SK-N-SH (cell line): ENCODE measurements at regions not wholly inside any gene's neighbourhood (a gene's known extent, or its start where the extent isn't known, plus 50 kb on each side); places are given as distances from the start of the nearest gene placed in this dataset.

ENCODE experiments used
- CTCF ChIA-PET: fragments of 300-600, 350-600 bp; formaldehyde crosslinking; extraction: SDS; loops from one replicate; lab custom pipeline; 2021; lab: Yijun Ruan, JAX
- POLR2A ChIA-PET: fragments of 350-600 bp; sonication (Branson Sonifier 250); formaldehyde crosslinking; extraction: SDS; loops from one replicate; lab custom pipeline; 2020; ENCODE audit warnings: antibody characterized with exemption, inconsistent platforms; lab: Yijun Ruan, JAX
- DNase-seq: peaks from one replicate; pipeline ENCODE4 v3.0.0; 2012
- H2AFZ ChIP-seq: fragments of 200-600 bp; sonication (generic); 2 replicates; pipeline ENCODE4 v1.8.1; 2016; ENCODE audit warnings: antibody characterized with exemption, mild to moderate bottlenecking, low read depth
- H3F3A ChIP-seq: fragments of 200-600 bp; sonication (generic); replicated peaks from 2 replicates; pipeline ENCODE3; 2016; ENCODE audit warnings: antibody characterized with exemption, mild to moderate bottlenecking; ENCODE audit not compliant: insufficient read depth
- H3K27ac ChIP-seq, 2 experiments: fragments of 200-500 bp in 1 of 2; fragments of 200-600 bp in 1 of 2; sonication (Bioruptor generic) in 1 of 2; sonication (generic), shearing (Covaris generic) in 1 of 2; 2 replicates each; pipeline versions ENCODE4 v1.5.1 to v1.6.1; 2014 to 2016; ENCODE audit warnings: low read depth in 2 of 2, inconsistent platforms in 1 of 2, low read length in 1 of 2, mild to moderate bottlenecking in 1 of 2, mixed read lengths in 1 of 2
- H3K27me3 ChIP-seq: fragments of 200-600 bp; sonication (generic), shearing (Covaris generic); 2 replicates; pipeline ENCODE4 v1.6.1; 2016; ENCODE audit warnings: mixed run types; ENCODE audit not compliant: insufficient read depth
- H3K36me3 ChIP-seq, 2 experiments: fragments of 200-500 bp in 1 of 2; fragments of 200-600 bp in 1 of 2; sonication (Bioruptor generic) in 1 of 2; sonication (generic) in 1 of 2; replicated peaks in 1 of 2; 2 replicates each; pipeline versions ENCODE3 to v1.5.1; 2014 to 2016; ENCODE audit warnings: low read length in 1 of 2, mild to moderate bottlenecking in 1 of 2; ENCODE audit not compliant: insufficient read depth in 2 of 2, control insufficient read depth in 1 of 2
- H3K4me1 ChIP-seq, 2 experiments: fragments of 200-500 bp in 1 of 2; fragments of 200-600 bp in 1 of 2; sonication (Bioruptor generic) in 1 of 2; sonication (generic), shearing (Covaris generic) in 1 of 2; 2 replicates each; pipeline versions ENCODE4 v1.5.1 to v1.6.1; 2014 to 2016; ENCODE audit warnings: low read depth in 1 of 2, low read length in 1 of 2, mixed run types in 1 of 2; ENCODE audit not compliant: insufficient read depth in 2 of 2, control insufficient read depth in 1 of 2
- H3K4me2 ChIP-seq: fragments of 200-600 bp; sonication (generic), shearing (Covaris generic); 2 replicates; pipeline ENCODE4 v1.6.1; 2017; ENCODE audit warnings: mixed run types
- H3K4me3 ChIP-seq, 2 experiments: fragments of 200-500 bp in 1 of 2; fragments of 200-600 bp in 1 of 2; sonication (Bioruptor generic) in 1 of 2; sonication (generic), shearing (Covaris generic) in 1 of 2; 2 replicates each; pipeline versions ENCODE4 v1.5.1 to v1.8.1; 2014 to 2016; ENCODE audit warnings: low read depth in 2 of 2, inconsistent platforms in 1 of 2, low read length in 1 of 2, mild to moderate bottlenecking in 1 of 2, mixed read lengths in 1 of 2, moderate library complexity in 1 of 2
- H3K79me2 ChIP-seq: fragments of 200-600 bp; sonication (generic); 2 replicates; pipeline ENCODE4 v1.8.1; 2017; ENCODE audit warnings: mild to moderate bottlenecking; ENCODE audit not compliant: insufficient read depth
- H3K9ac ChIP-seq: fragments of 200-600 bp; sonication (generic); 2 replicates; pipeline ENCODE4 v1.6.1; 2017; ENCODE audit warnings: mixed run types
- H3K9me2 ChIP-seq: fragments of 200-600 bp; sonication (generic); 2 replicates; pipeline ENCODE4 v1.6.1; 2017; ENCODE audit warnings: mixed run types
- H3K9me3 ChIP-seq: fragments of 200-600 bp; sonication (generic); 2 replicates; pipeline ENCODE4 v1.6.1; 2017; ENCODE audit warnings: mixed run types, mild to moderate bottlenecking, moderate library complexity
- H4K20me1 ChIP-seq: fragments of 200-600 bp; sonication (generic); 2 replicates; pipeline ENCODE4 v1.6.1; 2017; ENCODE audit warnings: mild to moderate bottlenecking, mixed run types; ENCODE audit not compliant: insufficient read depth
- CHD2 ChIP-seq: fragments of 150-350 bp; IDR thresholded peaks from 2 replicates; pipeline ENCODE4 v1.6.1; 2018; ENCODE audit warnings: low read length; ENCODE audit not compliant: partially characterized antibody
- CTCF ChIP-seq: fragments of 200-600 bp; sonication (generic); IDR thresholded peaks from 2 replicates; pipeline ENCODE4 v1.6.1; 2017; ENCODE audit warnings: antibody characterized with exemption, mild to moderate bottlenecking, moderate library complexity
- ELF1 ChIP-seq: IDR thresholded peaks from 2 replicates; pipeline ENCODE4 v1.4.0; 2012
- EZH2phosphoT487 ChIP-seq: fragments of 200-600 bp; sonication (generic); IDR thresholded peaks from 2 replicates; pipeline ENCODE4 v1.6.1; 2017; ENCODE audit warnings: low read depth, mixed run types, mild to moderate bottlenecking, antibody characterized with exemption, moderate library complexity, borderline replicate concordance
- FOXJ3 ChIP-seq: sonication (generic); formaldehyde crosslinking; IDR thresholded peaks from 2 replicates; pipeline ENCODE4 v1.5.1; 2020; ENCODE audit warnings: mild to moderate bottlenecking, missing genetic modification reagents
- FOXM1 ChIP-seq: IDR thresholded peaks from 2 replicates; pipeline ENCODE4 v1.4.0; 2012; ENCODE audit warnings: low read depth, mild to moderate bottlenecking
- GATA2 ChIP-seq: sonication (generic); formaldehyde crosslinking; IDR thresholded peaks from 2 replicates; pipeline ENCODE4 v1.5.0; 2020; ENCODE audit warnings: mild to moderate bottlenecking, missing genetic modification reagents
- IRF3 ChIP-seq: fragments of 150-350 bp; IDR thresholded peaks from 2 replicates; pipeline ENCODE4 v1.6.1; 2016; ENCODE audit warnings: mild to moderate bottlenecking, low read depth, low read length
- JUND ChIP-seq: IDR thresholded peaks from 2 replicates; pipeline ENCODE4 v1.4.0; 2012
- MXI1 ChIP-seq: IDR thresholded peaks from 2 replicates; pipeline ENCODE4 v1.6.1; 2012; ENCODE audit warnings: mild to moderate bottlenecking, low read depth, low read length, improper control_type of control experiment
- NFIC ChIP-seq: IDR thresholded peaks from 2 replicates; pipeline ENCODE4 v1.4.0; 2012; ENCODE audit warnings: borderline replicate concordance
- POLR2AphosphoS5 ChIP-seq: IDR thresholded peaks from 2 replicates; pipeline ENCODE4 v1.6.1; 2012; ENCODE audit warnings: low read depth, low read length
- RXRA ChIP-seq: IDR thresholded peaks from 2 replicates; pipeline ENCODE4 v1.4.0; 2012; ENCODE audit warnings: low read depth, mild to moderate bottlenecking, borderline replicate concordance
- TAF1 ChIP-seq: IDR thresholded peaks from 2 replicates; pipeline ENCODE4 v1.6.1; 2012; ENCODE audit warnings: low read depth, mild to moderate bottlenecking, low read length, moderate library complexity, borderline replicate concordance
- TEAD4 ChIP-seq: IDR thresholded peaks from 2 replicates; pipeline ENCODE4 v1.4.0; 2012; ENCODE audit warnings: mild to moderate bottlenecking, borderline replicate concordance; ENCODE audit not compliant: insufficient read depth
- YY1 ChIP-seq: IDR thresholded peaks from 2 replicates; pipeline ENCODE4 v1.4.0; 2012; ENCODE audit warnings: low read depth, mild to moderate bottlenecking
- WGBS: methylation state at CpG from one replicate; pipeline ENCODE4 v1.1.6; 2017; ENCODE audit warnings: low lambda C conversion rate; 5-methylcytosine and 5-hydroxymethylcytosine counted together
- TF ChIP-seq, protein P1 (sequence below): IDR thresholded peaks from 2 replicates; pipeline ENCODE4 v1.4.0; 2012; ENCODE audit warnings: low read depth, borderline replicate concordance

DNA sequence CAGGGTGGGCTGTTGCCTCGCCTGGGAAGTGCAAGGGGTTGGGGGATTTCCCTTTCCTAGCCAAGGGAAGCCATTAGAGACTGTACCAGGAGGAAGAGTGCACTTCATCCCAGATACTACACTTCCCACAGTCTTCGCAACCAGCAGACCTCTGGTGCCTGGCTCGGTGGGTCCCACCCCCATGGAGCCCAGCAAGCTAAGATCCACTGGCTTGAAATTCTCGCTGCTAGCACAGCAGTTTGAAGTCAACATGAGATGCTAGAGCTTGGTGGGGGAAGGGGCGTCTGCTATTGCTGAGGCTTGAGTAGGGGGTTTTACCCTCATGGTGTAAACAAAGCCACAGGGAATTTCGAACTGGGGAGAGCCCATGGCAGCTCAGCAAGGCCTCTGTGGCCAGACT, 586.4 kb downstream of the HTR1A start:
- Histone ChIP-seq H3K4me2 (no peak overlapping the region), H3K27ac (no peak overlapping the region), H3K4me3 (no peak overlapping the region), H3K27me3 (no peaks in the 10 kb centered on the region), H3K79me2 (no peaks in the 10 kb centered on the region), H3F3A (no peaks in the 10 kb centered on the region), H3K36me3 (no peaks in the 10 kb centered on the region), H3K4me1 (no peaks in the 10 kb centered on the region), H3K9ac (no peak overlapping the region), H4K20me1 (no peaks in the 10 kb centered on the region), H2AFZ (no peak overlapping the region), H3K9me2 (no peaks in the 10 kb centered on the region), H3K9me3 (no peaks in the 10 kb centered on the region)
- CTCF ChIA-PET: no interaction called here
- no peak for TF ChIP-seq NFIC
- no peak for TF ChIP-seq FOXJ3 (CRISPR knock-in tag)
- TF ChIP-seq CTCF: no peak
- no peak for TF ChIP-seq GATA2 (CRISPR knock-in tag)
- no peak for TF ChIP-seq POLR2AphosphoS5
- TF ChIP-seq FOXM1: no peak
- no peak for TF ChIP-seq JUND
- no peak for TF ChIP-seq MXI1
- no peak for TF ChIP-seq ELF1
- WGBS: 20% methylated on average over 4 of the region's 6 CpGs
- no peak for DNase-seq
- POLR2A ChIA-PET: no interaction called here

GRCh38 chr5:63374085-63374484, 588.2 kb downstream of the HTR1A start:
- no peaks in the 10 kb centered on the region for H3K27me3 ChIP-seq
- POLR2A ChIA-PET: no interaction called here
- TF ChIP-seq CHD2 (no peak), TAF1 (no peak), YY1 (no peak), EZH2phosphoT487 (no peak), TEAD4 (no peak)
- no peaks in the 10 kb centered on the region for H4K20me1 ChIP-seq
- H3K9me3 ChIP-seq: no peaks in the 10 kb centered on the region
- H2AFZ ChIP-seq: no peak overlapping the region
- H3K9me2 ChIP-seq: no peaks in the 10 kb centered on the region
- no peaks in the 10 kb centered on the region for H3K36me3 ChIP-seq
- no peak overlapping the region for H3K9ac ChIP-seq
- H3K4me1 ChIP-seq: no peaks in the 10 kb centered on the region
- CTCF ChIA-PET: interaction anchor here (2.8 kb wide), 1 partner anchor 27 kb away, joined by 5 read pairs; no protein-coding TSS in a partner anchor
- no peak overlapping the region for H3K27ac ChIP-seq
- no peaks in the 10 kb centered on the region for H3F3A ChIP-seq
- no peaks in the 10 kb centered on the region for H3K79me2 ChIP-seq
- no peak overlapping the region for H3K4me2 ChIP-seq
- no peak for DNase-seq
- no peak overlapping the region for H3K4me3 ChIP-seq

GRCh38 chr5:63351164-63351563, 611.1 kb downstream of the HTR1A start:
- no peak for DNase-seq
- CTCF ChIA-PET: no interaction called here

More at GRCh38 chr5:63351164-63351563, 611.1 kb downstream of the HTR1A start:
- H2AFZ ChIP-seq: no peak overlapping the region
- no peaks in the 10 kb centered on the region for H3K36me3 ChIP-seq
- H3K9me2 ChIP-seq: no peaks in the 10 kb centered on the region
- WGBS: 7% methylated on average over 1 of the region's 1 CpG
- H3K9ac ChIP-seq: no peak overlapping the region
- TF ChIP-seq JUND (no peak), NFIC (no peak), IRF3 (no peak), RXRA (no peak)
- TF ChIP-seq, protein P1, sequence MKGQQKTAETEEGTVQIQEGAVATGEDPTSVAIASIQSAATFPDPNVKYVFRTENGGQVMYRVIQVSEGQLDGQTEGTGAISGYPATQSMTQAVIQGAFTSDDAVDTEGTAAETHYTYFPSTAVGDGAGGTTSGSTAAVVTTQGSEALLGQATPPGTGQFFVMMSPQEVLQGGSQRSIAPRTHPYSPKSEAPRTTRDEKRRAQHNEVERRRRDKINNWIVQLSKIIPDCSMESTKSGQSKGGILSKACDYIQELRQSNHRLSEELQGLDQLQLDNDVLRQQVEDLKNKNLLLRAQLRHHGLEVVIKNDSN: no peak
- H3K9me3 ChIP-seq: no peaks in the 10 kb centered on the region
- no peaks in the 10 kb centered on the region for H3K4me1 ChIP-seq
- no peaks in the 10 kb centered on the region for H3K79me2 ChIP-seq
- H3K27me3 ChIP-seq: no peaks in the 10 kb centered on the region
- no peaks in the 10 kb centered on the region for H3F3A ChIP-seq
- no peak overlapping the region for H3K27ac ChIP-seq
- no peak overlapping the region for H3K4me3 ChIP-seq
- no peak overlapping the region for H3K4me2 ChIP-seq
- POLR2A ChIA-PET: no interaction called here
- no peaks in the 10 kb centered on the region for H4K20me1 ChIP-seq
